Upper lobe of left lung (tissue), 6 donors: ENCODE measurements at regions not wholly inside any gene's neighbourhood (a gene's known extent, or its start where the extent isn't known, plus 50 kb on each side); places are given as distances from the start of the nearest gene placed in this dataset.
A peak's percentile ranks its signal among the peaks of the same experiment; 100 is the strongest.

ENCODE experiments used
- ATAC-seq, 2 donors: fragments of 200-7000 bp; cut with Tn5 transposase; one replicate each; pipeline ENCODE4 v1.9.1; 2022; ENCODE audit warnings: mild to moderate bottlenecking in 2 of 2, moderate library complexity in 2 of 2; ENCODE audit not compliant: low FRiP score in 2 of 2
- DNase-seq, 2 donors: peaks; one replicate each; pipeline ENCODE4 v3.0.0-alpha.2; 2019 to 2020
- H3K27ac ChIP-seq, 4 donors: fragments of 200-600 bp; sonication (generic); one replicate each; pipeline ENCODE4 v1.5.1; 2016 to 2019
- H3K27me3 ChIP-seq, 4 donors: fragments of 200-600 bp; sonication (generic); one replicate each; pipeline ENCODE4 v1.5.1; 2017 to 2019
- H3K36me3 ChIP-seq, 4 donors: fragments of 200-600 bp; sonication (generic); one replicate each; pipeline ENCODE4 v1.5.1; 2016 to 2019
- H3K4me1 ChIP-seq, 4 donors: fragments of 200-600 bp; sonication (generic); one replicate each; pipeline ENCODE4 v1.5.1; 2018 to 2019
- H3K4me3 ChIP-seq, 4 donors: fragments of 200-600 bp; sonication (generic); one replicate each; pipeline ENCODE4 v1.5.1; 2017 to 2019; ENCODE audit warnings: mild to moderate bottlenecking in 2 of 4, moderate library complexity in 1 of 4
- H3K9me3 ChIP-seq, 4 donors: fragments of 200-600 bp; sonication (generic); one replicate each; pipeline ENCODE4 v1.5.1; 2018 to 2019
- EP300 ChIP-seq, 4 donors: sonication (generic); formaldehyde crosslinking; IDR thresholded peaks; one replicate each; pipeline ENCODE4 v1.5.1; 2017; ENCODE audit warnings: antibody characterized with exemption in 4 of 4, control low read depth in 2 of 4
- POLR2A ChIP-seq, 4 donors: fragments of 450-650 bp; IDR thresholded peaks; one replicate each; pipeline ENCODE4 v1.5.1; 2016 to 2017; ENCODE audit warnings: antibody characterized with exemption in 4 of 4, mild to moderate bottlenecking in 2 of 4
- POLR2AphosphoS5 ChIP-seq, 2 donors: sonication (generic); formaldehyde crosslinking; IDR thresholded peaks; one replicate each; pipeline ENCODE4 v1.5.1; 2017; ENCODE audit warnings: antibody characterized with exemption in 2 of 2
- WGBS, 2 donors: methylation state at CpG; one replicate each; pipeline ENCODE4 v1.1.5; 2017 to 2018; 5-methylcytosine and 5-hydroxymethylcytosine counted together
- TF ChIP-seq, protein P1 (sequence below), 6 experiments: fragments of 450-650 bp in 4 of 6; fragments of 200-600 bp in 2 of 6; sonication (generic) in 2 of 6; IDR thresholded peaks; one replicate each; pipeline ENCODE4 v1.5.1; 2016 to 2019; ENCODE audit warnings: antibody characterized with exemption in 6 of 6
- donor health status: DM: no; HTN: no; CAD: no; lungs with moderate emphysema.
- donor health status: DM: no; HTN: yes; CAD: no; lungs with severe emphysema.

DNA sequence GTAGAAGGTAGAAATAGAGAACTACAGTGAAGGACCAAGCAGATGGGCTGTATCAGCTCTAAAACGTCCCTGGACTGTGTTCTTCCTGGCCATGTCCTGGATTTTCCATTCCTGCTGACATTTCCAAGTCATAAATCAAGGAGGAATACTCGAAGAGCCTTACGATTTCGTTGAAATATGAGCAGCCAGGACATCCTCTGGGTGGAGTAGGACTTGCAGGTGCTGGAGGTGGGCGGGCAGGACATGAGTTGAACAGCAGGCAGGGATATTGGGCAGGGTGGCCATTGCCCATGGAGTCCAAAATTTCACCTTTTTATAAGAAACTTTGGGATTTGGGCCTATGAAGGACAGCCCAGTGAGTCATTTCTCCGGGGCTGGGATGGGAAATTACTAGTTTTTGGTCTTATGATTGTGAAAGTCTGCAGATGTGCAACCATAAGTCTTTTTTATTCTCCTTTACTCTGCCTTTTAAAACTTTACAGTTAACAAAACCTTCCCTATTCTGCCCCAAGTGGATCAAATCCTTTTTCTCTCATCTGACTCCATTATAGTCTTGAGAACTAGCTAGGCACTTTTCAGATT is 88.8 kb downstream of the TMX1 start:
- Histone ChIP-seq H3K27me3 (no peaks in the 10 kb centered on the region), H3K9me3 (no peaks in the 10 kb centered on the region), H3K27ac (peak overlapping the region in 1 of 4 donors; percentile 46), H3K4me1 (no peaks in the 10 kb centered on the region), H3K36me3 (no peaks in the 10 kb centered on the region), H3K4me3 (no peak overlapping the region)
- no peak for TF ChIP-seq POLR2A (IDR thresholded peaks at IDR 0.05)
- TF ChIP-seq POLR2AphosphoS5 (IDR thresholded peaks at IDR 0.05) = no peak
- no peak for DNase-seq
- ATAC-seq = peak in 1 of 2 donors; percentile 80
- WGBS, 2 donors = 60 to 62% methylated on average over 6 of the region's 6 CpGs

DNA sequence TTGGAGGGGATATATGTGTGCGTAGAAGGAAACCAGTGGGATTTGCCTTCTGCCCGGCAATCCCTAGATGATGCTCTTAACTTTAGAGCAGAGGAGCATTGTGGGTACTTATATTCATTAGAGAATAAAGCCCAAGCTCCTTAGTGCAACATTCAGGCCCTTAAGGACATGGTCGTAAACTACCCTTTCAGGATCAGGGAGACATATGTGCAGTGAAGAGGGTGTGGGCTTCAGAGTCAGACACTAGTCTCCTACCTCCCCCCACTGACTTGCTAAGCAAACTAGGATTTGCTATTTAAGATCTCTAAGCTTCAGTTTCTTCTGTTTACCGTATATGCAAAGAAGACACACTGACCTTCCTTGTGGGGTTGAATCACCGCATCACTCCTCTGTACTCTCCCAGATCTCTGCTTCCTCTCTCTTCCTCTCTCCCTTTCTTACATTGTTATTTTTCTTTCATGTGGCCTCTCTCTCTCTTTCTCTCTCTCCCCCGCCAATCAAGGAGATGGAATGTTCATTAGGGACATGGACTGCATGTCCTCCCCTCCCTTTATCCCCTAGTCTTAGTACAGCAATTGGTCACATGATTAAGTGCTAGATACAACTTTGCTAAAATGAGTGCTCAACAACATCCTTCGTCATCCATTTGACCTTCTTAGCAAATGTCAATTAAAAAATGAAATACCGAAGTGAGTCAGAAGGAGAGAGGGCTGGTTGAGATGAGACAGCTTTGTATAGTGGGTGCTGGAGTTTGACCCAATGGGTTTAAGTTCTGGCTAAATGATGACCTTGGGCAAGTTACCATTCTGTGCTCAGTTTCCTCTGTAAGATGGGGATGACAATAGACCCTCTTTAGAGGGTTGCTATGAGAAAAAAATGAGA is 91.7 kb downstream of the TMX1 start:
- Histone ChIP-seq H3K27ac (no peak overlapping the region), H3K9me3 (no peaks in the 10 kb centered on the region), H3K27me3 (no peaks in the 10 kb centered on the region), H3K4me3 (no peak overlapping the region), H3K36me3 (no peaks in the 10 kb centered on the region), H3K4me1 (no peaks in the 10 kb centered on the region)
- TF ChIP-seq, protein P1, sequence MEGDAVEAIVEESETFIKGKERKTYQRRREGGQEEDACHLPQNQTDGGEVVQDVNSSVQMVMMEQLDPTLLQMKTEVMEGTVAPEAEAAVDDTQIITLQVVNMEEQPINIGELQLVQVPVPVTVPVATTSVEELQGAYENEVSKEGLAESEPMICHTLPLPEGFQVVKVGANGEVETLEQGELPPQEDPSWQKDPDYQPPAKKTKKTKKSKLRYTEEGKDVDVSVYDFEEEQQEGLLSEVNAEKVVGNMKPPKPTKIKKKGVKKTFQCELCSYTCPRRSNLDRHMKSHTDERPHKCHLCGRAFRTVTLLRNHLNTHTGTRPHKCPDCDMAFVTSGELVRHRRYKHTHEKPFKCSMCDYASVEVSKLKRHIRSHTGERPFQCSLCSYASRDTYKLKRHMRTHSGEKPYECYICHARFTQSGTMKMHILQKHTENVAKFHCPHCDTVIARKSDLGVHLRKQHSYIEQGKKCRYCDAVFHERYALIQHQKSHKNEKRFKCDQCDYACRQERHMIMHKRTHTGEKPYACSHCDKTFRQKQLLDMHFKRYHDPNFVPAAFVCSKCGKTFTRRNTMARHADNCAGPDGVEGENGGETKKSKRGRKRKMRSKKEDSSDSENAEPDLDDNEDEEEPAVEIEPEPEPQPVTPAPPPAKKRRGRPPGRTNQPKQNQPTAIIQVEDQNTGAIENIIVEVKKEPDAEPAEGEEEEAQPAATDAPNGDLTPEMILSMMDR (IDR thresholded peaks at IDR 0.05) = no peak
- TF ChIP-seq POLR2A (IDR thresholded peaks at IDR 0.05) (no peak), POLR2AphosphoS5 (IDR thresholded peaks at IDR 0.05) (peak in 1 of 2 donors; percentile 25), EP300 (IDR thresholded peaks at IDR 0.05) (no peak)
- WGBS, 2 donors = 73 to 79% methylated on average over 8 of the region's 8 CpGs
- ATAC-seq (no peak), DNase-seq (no peak)

DNA sequence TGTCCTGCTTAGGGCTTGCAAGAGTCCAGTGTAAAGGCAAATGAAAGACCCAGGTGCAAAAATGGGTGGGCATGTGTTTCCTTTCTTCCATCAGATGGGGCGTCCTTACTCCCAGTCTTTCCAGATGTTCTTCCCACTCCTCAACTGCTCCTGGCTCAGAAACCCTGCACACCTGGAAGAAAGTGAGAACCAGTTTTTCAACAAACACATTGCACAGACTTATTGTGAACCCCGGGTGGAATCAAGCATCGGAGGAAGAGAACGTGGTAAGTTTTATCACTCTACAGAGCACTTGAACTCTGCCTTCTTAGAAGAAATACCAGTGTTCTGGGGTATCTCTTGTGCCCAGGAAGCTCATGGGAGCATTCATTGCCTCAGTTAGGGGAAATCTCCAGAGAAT is 93.3 kb downstream of the TMX1 start:
- Histone ChIP-seq H3K27me3 (no peaks in the 10 kb centered on the region), H3K4me1 (no peaks in the 10 kb centered on the region), H3K9me3 (no peaks in the 10 kb centered on the region), H3K27ac (no peak overlapping the region), H3K36me3 (no peaks in the 10 kb centered on the region), H3K4me3 (no peak overlapping the region)
- ATAC-seq (no peak), DNase-seq (no peak)
- TF ChIP-seq EP300 (IDR thresholded peaks at IDR 0.05) (no peak), POLR2AphosphoS5 (IDR thresholded peaks at IDR 0.05) (no peak)
- TF ChIP-seq, protein P1 (IDR thresholded peaks at IDR 0.05) = no peak
- 70 to 75% methylated on average over 4 of the region's 4 CpGs for WGBS, 2 donors

- H3K4me3 ChIP-seq = no peak overlapping the region
- H3K27ac ChIP-seq = peak overlapping the region in 1 of 4 donors; percentile 7
- ATAC-seq (peak in 1 of 2 donors; percentile 39), DNase-seq (no peak)
- H3K4me1 ChIP-seq = no peaks in the 10 kb centered on the region
- H3K9me3 ChIP-seq = no peaks in the 10 kb centered on the region
- no peaks in the 10 kb centered on the region for H3K27me3 ChIP-seq
- H3K36me3 ChIP-seq = no peaks in the 10 kb centered on the region
- no peak for TF ChIP-seq POLR2AphosphoS5 (IDR thresholded peaks at IDR 0.05)
- no peak for TF ChIP-seq POLR2A (IDR thresholded peaks at IDR 0.05)
- no peak for TF ChIP-seq EP300 (IDR thresholded peaks at IDR 0.05)
- TF ChIP-seq, protein P1 (IDR thresholded peaks at IDR 0.05) = no peak
- 81 to 83% methylated on average over 1 of the region's 1 CpG for whole genome bisulfite sequencing, 2 donors
Measured at GRCh38 chr14:51333901-51334521, 94.0 kb downstream of the TMX1 start.

- H3K4me1 ChIP-seq = no peaks in the 10 kb centered on the region
- DNase-seq (no peak), ATAC-seq (no peak)
- no peaks in the 10 kb centered on the region for H3K36me3 ChIP-seq
- 67 to 70% methylated on average over 5 of the region's 5 CpGs for WGBS, 2 donors
- no peaks in the 10 kb centered on the region for H3K9me3 ChIP-seq
- H3K27me3 ChIP-seq = no peaks in the 10 kb centered on the region
- H3K27ac ChIP-seq = peak overlapping the region in 1 of 4 donors; percentile 7
- TF ChIP-seq EP300 (IDR thresholded peaks at IDR 0.05) = no peak
- TF ChIP-seq, protein P1 (IDR thresholded peaks at IDR 0.05) = no peak
- TF ChIP-seq POLR2AphosphoS5 (IDR thresholded peaks at IDR 0.05) = no peak
- TF ChIP-seq POLR2A (IDR thresholded peaks at IDR 0.05) = no peak
- no peak overlapping the region for H3K4me3 ChIP-seq
Measured at GRCh38 chr14:51334566-51334965, 94.5 kb downstream of the TMX1 start.
